ENCODE measurements at regions not wholly inside any gene's neighbourhood (a gene's known extent, or its start where the extent isn't known, plus 50 kb on each side); places are given as distances from the start of the nearest gene placed in this dataset.
"Not testable (repeated sequence)": the region's sequence is repeated elsewhere in the genome, so short reads cannot be mapped to it uniquely, and the experiment has no call there.

GRCh38 chr15:25245801-25246622 is 192.8 kb downstream of the UBE3A start:
- Histone ChIP-seq H3K4me1 (no peaks in the 10 kb centered on the region), H3K27me3 (replicated peaks; ENCODE audit: control insufficient read depth, insufficient read depth, low read length) (no peaks in the 10 kb centered on the region), H3K4me3 (ENCODE audit: low read depth, low read length) (no peak overlapping the region), H3K36me3 (ENCODE audit: control insufficient read depth, insufficient read depth, low read length) (no peaks in the 10 kb centered on the region), H3K9me3 (peaks cover 14% of the 10 kb centered on the region)
- intact Hi-C loops (cut with micrococcal nuclease; ENCODE audit: unreplicated experiment), result no loop called here
- no peak for DNase-seq
- H3K27me3 Mint-ChIP-seq (ENCODE audit: insufficient read depth, unreplicated experiment), result no peaks in the 10 kb centered on the region
- no peak for TF ChIP-seq CTCF (IDR thresholded peaks at IDR 0.05; ENCODE audit: insufficient read depth in 1 of 2, low read depth in 1 of 2, low read length in 1 of 2, severe bottlenecking in 1 of 2, unreplicated experiment in 1 of 2)
- H3K27ac Mint-ChIP-seq (ENCODE audit: unreplicated experiment), result no peak overlapping the region
- ChIA-PET POLR2A (no interaction called here), CTCF (no interaction called here)
- H3K36me3 Mint-ChIP-seq (ENCODE audit: insufficient read depth, unreplicated experiment), result no peaks in the 10 kb centered on the region
- no peak overlapping the region for H3K4me3 Mint-ChIP-seq (ENCODE audit: unreplicated experiment)
- peaks cover 7% of the 10 kb centered on the region for H3K9me3 Mint-ChIP-seq (ENCODE audit: unreplicated experiment)
- BruUV-seq (replicated peaks), result no TSS peak
- H3K4me1 Mint-ChIP-seq (ENCODE audit: low read depth, unreplicated experiment), result no peaks in the 10 kb centered on the region

GRCh38 chr15:25246641-25247406 is 192.0 kb downstream of the UBE3A start:
- no TSS peak for BruUV-seq (replicated peaks)
- H3K27ac Mint-ChIP-seq (ENCODE audit: unreplicated experiment), result no peak overlapping the region
- CTCF ChIA-PET, result no interaction called here
- H3K36me3 ChIP-seq (ENCODE audit: control insufficient read depth, insufficient read depth, low read length), result no peaks in the 10 kb centered on the region
- TF ChIP-seq CTCF (IDR thresholded peaks at IDR 0.05; ENCODE audit: insufficient read depth in 1 of 2, low read depth in 1 of 2, low read length in 1 of 2, severe bottlenecking in 1 of 2, unreplicated experiment in 1 of 2), result no peak
- H3K4me3 Mint-ChIP-seq (ENCODE audit: unreplicated experiment), result no peak overlapping the region
- no peaks in the 10 kb centered on the region for H3K27me3 Mint-ChIP-seq (ENCODE audit: insufficient read depth, unreplicated experiment)
- H3K9me3 ChIP-seq, result peaks cover 14% of the 10 kb centered on the region
- intact Hi-C loops (cut with micrococcal nuclease; ENCODE audit: unreplicated experiment), result no loop called here
- no peak for DNase-seq
- no peaks in the 10 kb centered on the region for H3K36me3 Mint-ChIP-seq (ENCODE audit: insufficient read depth, unreplicated experiment)
- H3K27me3 ChIP-seq (replicated peaks; ENCODE audit: control insufficient read depth, insufficient read depth, low read length), result no peaks in the 10 kb centered on the region
- H3K4me1 ChIP-seq, result no peaks in the 10 kb centered on the region
- H3K4me1 Mint-ChIP-seq (ENCODE audit: low read depth, unreplicated experiment), result no peaks in the 10 kb centered on the region
- H3K4me3 ChIP-seq (ENCODE audit: low read depth, low read length), result no peak overlapping the region
- POLR2A ChIA-PET, result no interaction called here
- H3K9me3 Mint-ChIP-seq (ENCODE audit: unreplicated experiment), result peaks cover 7% of the 10 kb centered on the region

- Histone ChIP-seq H3K36me3 (ENCODE audit: control insufficient read depth, insufficient read depth, low read length) (no peaks in the 10 kb centered on the region), H3K4me3 (ENCODE audit: low read depth, low read length) (no peak overlapping the region), H3K4me1 (no peaks in the 10 kb centered on the region), H3K27me3 (replicated peaks; ENCODE audit: control insufficient read depth, insufficient read depth, low read length) (no peaks in the 10 kb centered on the region), H3K9me3 (peaks cover 14% of the 10 kb centered on the region)
- Mint-ChIP-seq H3K27ac (ENCODE audit: unreplicated experiment) (no peak overlapping the region), H3K27me3 (ENCODE audit: insufficient read depth, unreplicated experiment) (no peaks in the 10 kb centered on the region), H3K36me3 (ENCODE audit: insufficient read depth, unreplicated experiment) (no peaks in the 10 kb centered on the region), H3K9me3 (ENCODE audit: unreplicated experiment) (peaks cover 7% of the 10 kb centered on the region), H3K4me1 (ENCODE audit: low read depth, unreplicated experiment) (no peaks in the 10 kb centered on the region), H3K4me3 (ENCODE audit: unreplicated experiment) (no peak overlapping the region)
- DNase-seq, result peak in 1 of 2 experiments; percentile 31
- BruUV-seq (replicated peaks), result no TSS peak
- CTCF ChIA-PET, result no interaction called here
- POLR2A ChIA-PET, result no interaction called here
- no peak for TF ChIP-seq CTCF (IDR thresholded peaks at IDR 0.05; ENCODE audit: insufficient read depth in 1 of 2, low read depth in 1 of 2, low read length in 1 of 2, severe bottlenecking in 1 of 2, unreplicated experiment in 1 of 2)
- intact Hi-C loops (cut with micrococcal nuclease; ENCODE audit: unreplicated experiment), result no loop called here
Measured at GRCh38 chr15:25247407-25248038, 191.3 kb downstream of the UBE3A start.

- BruUV-seq (replicated peaks); H3K36me3 ChIP-seq (ENCODE audit: control insufficient read depth, insufficient read depth, low read length); H3K4me3 ChIP-seq (ENCODE audit: low read depth, low read length); H3K4me1 Mint-ChIP-seq (ENCODE audit: low read depth, unreplicated experiment); DNase-seq; H3K27ac Mint-ChIP-seq (ENCODE audit: unreplicated experiment); H3K9me3 Mint-ChIP-seq (ENCODE audit: unreplicated experiment); CTCF ChIA-PET; H3K4me1 ChIP-seq; H3K36me3 Mint-ChIP-seq (ENCODE audit: insufficient read depth, unreplicated experiment); H3K27me3 Mint-ChIP-seq (ENCODE audit: insufficient read depth, unreplicated experiment); H3K4me3 Mint-ChIP-seq (ENCODE audit: unreplicated experiment); POLR2A ChIA-PET; H3K27me3 ChIP-seq (replicated peaks; ENCODE audit: control insufficient read depth, insufficient read depth, low read length); intact Hi-C loops (cut with micrococcal nuclease; ENCODE audit: unreplicated experiment): not testable (repeated sequence)
- peaks cover 14% of the 10 kb centered on the region for H3K9me3 ChIP-seq
Measured at GRCh38 chr15:25248087-25248486, 190.7 kb downstream of the UBE3A start.
